NCI-H345 (cell line): ENCODE measurements at regions not wholly inside any gene's neighbourhood (a gene's known extent, or its start where the extent isn't known, plus 50 kb on each side); places are given as distances from the start of the nearest gene placed in this dataset.

Experiments
- DNase-seq: peaks from one replicate; lab custom pipeline; 2025; lab: John Stamatoyannopoulos, UW

- DNase-seq, result peak; percentile 61
Observed at GRCh38 chr1:110765640-110766335, 91.0 kb upstream of the KCNA3 start.

GRCh38 chr1:110763149-110763548 lies 88.4 kb upstream of the KCNA3 start:
- no peak for DNase-seq

- DNase-seq, result no peak
Observed at GRCh38 chr1:110760321-110760720, 85.6 kb upstream of the KCNA3 start.

GRCh38 chr1:110756506-110756905 lies 81.8 kb upstream of the KCNA3 start:
- peak; percentile 83 for DNase-seq

- DNase-seq, result no peak
Observed at GRCh38 chr1:110752941-110753725, 78.4 kb upstream of the KCNA3 start.

- DNase-seq, result no peak
Observed at GRCh38 chr1:110750562-110750961, 75.8 kb upstream of the KCNA3 start.

- DNase-seq, result peak; percentile 7
Observed at GRCh38 chr1:110749960-110750359, 75.2 kb upstream of the KCNA3 start.

GRCh38 chr1:110746644-110747259 lies 72.0 kb upstream of the KCNA3 start:
- DNase-seq, result no peak

GRCh38 chr1:110743397-110743796 lies 68.7 kb upstream of the KCNA3 start:
- DNase-seq, result no peak

- no peak for DNase-seq
Observed at GRCh38 chr1:110736900-110737605, 62.3 kb upstream of the KCNA3 start.

- peak; percentile 83 for DNase-seq
Observed at GRCh38 chr1:110734133-110734680, 59.5 kb upstream of the KCNA3 start.

GRCh38 chr1:110731529-110731928 lies 56.8 kb upstream of the KCNA3 start:
- DNase-seq, result no peak

GRCh38 chr1:110728388-110729001 lies 53.8 kb upstream of the KCNA3 start:
- no peak for DNase-seq

- no peak for DNase-seq
Observed at GRCh38 chr1:110727246-110727645, 52.5 kb upstream of the KCNA3 start.

- no peak for DNase-seq
Observed at GRCh38 chr1:110726755-110727154, 52.0 kb upstream of the KCNA3 start.
